ENCODE measurements at regions not wholly inside any gene's neighbourhood (a gene's known extent, or its start where the extent isn't known, plus 50 kb on each side); places are given as distances from the start of the nearest gene placed in this dataset.

- Mint-ChIP-seq H3K4me3 (no peak overlapping the region), H3K4me1 (peaks cover 15% of the 10 kb centered on the region), H3K27ac (no peak overlapping the region), H3K9me3 (no peaks in the 10 kb centered on the region; the same call in 2 of the 3 replicates), H3K27me3 (ENCODE audit: insufficient read depth, low read depth, poor library complexity) (no peaks in the 10 kb centered on the region), H3K36me3 (ENCODE audit: low read depth) (no peaks in the 10 kb centered on the region)
- TF ChIP-seq CTCF (conservative IDR thresholded peaks at IDR 0.05; ENCODE audit: low read depth in 2 of 2) (peak in 1 of 2 experiments; percentile 50), STAT1 (IDR thresholded peaks at IDR 0.05; ENCODE audit: unreplicated experiment) (no peak), POLR2AphosphoS5 (IDR thresholded peaks at IDR 0.05; ENCODE audit: low read depth) (no peak)
- Histone ChIP-seq H3K4me1 (ENCODE audit: insufficient read depth) (peaks cover 9% of the 10 kb centered on the region), H3K4me2 (no peak overlapping the region), H3K9me2 (ENCODE audit: insufficient read depth) (no peaks in the 10 kb centered on the region), H2AFZ (no peak overlapping the region), H3K79me2 (replicated peaks; ENCODE audit: insufficient read depth) (no peaks in the 10 kb centered on the region), H4K20me1 (replicated peaks; ENCODE audit: insufficient read depth) (no peaks in the 10 kb centered on the region), H3F3A (replicated peaks; ENCODE audit: low read depth) (no peaks in the 10 kb centered on the region), H3K36me3 (ENCODE audit: insufficient read depth) (no peaks in the 10 kb centered on the region), H3K27me3 (ENCODE audit: insufficient read depth) (no peaks in the 10 kb centered on the region), H3K4me3 (no peak overlapping the region), H3K27ac (ENCODE audit: low read depth) (no peak overlapping the region)
- DNase-seq (ENCODE audit: low spot score) (no peak), ATAC-seq (peak; percentile 44)
Observed at GRCh38 chr7:142585425-142585824, 163.8 kb upstream of the PRSS1 start.

GRCh38 chr7:142584765-142585164 is 164.5 kb upstream of the PRSS1 start:
- no peak overlapping the region for H3K27ac Mint-ChIP-seq
- TF ChIP-seq ZNF462 (CRISPR knock-in tag; IDR thresholded peaks at IDR 0.05), result no peak
- no peak for TF ChIP-seq REST (IDR thresholded peaks at IDR 0.05; ENCODE audit: unreplicated experiment)
- TF ChIP-seq JUNB (IDR thresholded peaks at IDR 0.05; ENCODE audit: unreplicated experiment), result no peak
- TF ChIP-seq NANOG (IDR thresholded peaks at IDR 0.05; ENCODE audit: borderline replicate concordance), result no peak
- no peak for TF ChIP-seq EZH2 (IDR thresholded peaks at IDR 0.05; ENCODE audit: low read depth, unreplicated experiment)
- TF ChIP-seq STAT1 (IDR thresholded peaks at IDR 0.05; ENCODE audit: unreplicated experiment), result no peak
- TF ChIP-seq POLR2AphosphoS5 (IDR thresholded peaks at IDR 0.05; ENCODE audit: low read depth), result no peak
- no peak for TF ChIP-seq ZNF114 (CRISPR knock-in tag; IDR thresholded peaks at IDR 0.05)
- no peak for TF ChIP-seq ETS1 (IDR thresholded peaks at IDR 0.05)

More at GRCh38 chr7:142584765-142585164, 164.5 kb upstream of the PRSS1 start:
- H3K27me3 ChIP-seq (ENCODE audit: insufficient read depth), result no peaks in the 10 kb centered on the region
- H3K36me3 Mint-ChIP-seq (ENCODE audit: low read depth), result no peaks in the 10 kb centered on the region
- no peak overlapping the region for H3K27ac ChIP-seq (ENCODE audit: low read depth)
- no peaks in the 10 kb centered on the region for H4K20me1 ChIP-seq (replicated peaks; ENCODE audit: insufficient read depth)
- H3K4me1 Mint-ChIP-seq, result peaks cover 15% of the 10 kb centered on the region
- H3K4me2 ChIP-seq, result no peak overlapping the region
- no peaks in the 10 kb centered on the region for H3K9me2 ChIP-seq (ENCODE audit: insufficient read depth)
- H3K9me3 Mint-ChIP-seq, result no peaks in the 10 kb centered on the region; the same call in 2 of the 3 replicates
- H3K79me2 ChIP-seq (replicated peaks; ENCODE audit: insufficient read depth), result no peaks in the 10 kb centered on the region
- H3F3A ChIP-seq (replicated peaks; ENCODE audit: low read depth), result no peaks in the 10 kb centered on the region
- no peak for DNase-seq (ENCODE audit: low spot score)
- H3K4me1 ChIP-seq (ENCODE audit: insufficient read depth), result peaks cover 9% of the 10 kb centered on the region
- H2AFZ ChIP-seq, result no peak overlapping the region
- no peak for ATAC-seq
- no peak overlapping the region for H3K4me3 ChIP-seq
- H3K4me3 Mint-ChIP-seq, result no peak overlapping the region
- no peaks in the 10 kb centered on the region for H3K27me3 Mint-ChIP-seq (ENCODE audit: insufficient read depth, low read depth, poor library complexity)
- no peaks in the 10 kb centered on the region for H3K36me3 ChIP-seq (ENCODE audit: insufficient read depth)

All from GM23338 (cell line).